HCT116 (cell line): ENCODE measurements at regions not wholly inside any gene's neighbourhood (a gene's known extent, or its start where the extent isn't known, plus 50 kb on each side); places are given as distances from the start of the nearest gene placed in this dataset.

Source experiments
- ATAC-seq: fragments of 200-7000 bp; cut with Tn5 transposase; 2 replicates; pipeline ENCODE4 v1.9.1; 2020; ENCODE audit warnings: mild to moderate bottlenecking, moderate library complexity
- BruUV-seq: library from RNA; stranded (reverse); fragments of 400-500 nt; replicated peaks from 2 replicates; lab custom pipeline; 2021; lab: Mats Ljungman, UMichigan
- CTCF ChIA-PET: fragments of 300-600 bp; sonication (Branson Sonifier 250); formaldehyde crosslinking; loops from one replicate; lab custom pipeline; 2021; ENCODE audit warnings: antibody characterized with exemption; lab: Charles Lee
- POLR2A ChIA-PET: fragments of 300-600, 350-600 bp; sonication (Branson Sonifier 250); formaldehyde crosslinking; loops from one replicate; lab custom pipeline; 2021; ENCODE audit warnings: antibody characterized with exemption; lab: Charles Lee
- RAD21 ChIA-PET, 2 experiments: fragments of 300-600 bp; sonication (Branson Sonifier 250); formaldehyde crosslinking; loops; one replicate each; lab custom pipeline; 2023; ENCODE audit warnings: low total read pairs in 2 of 2; ENCODE audit not compliant: uncharacterized antibody in 2 of 2, unreplicated experiment in 2 of 2, low non-redundant PET in 1 of 2; lab: Charles Lee
- DNase-seq: peaks from one replicate; pipeline ENCODE4 v3.0.0-alpha.2; 2010; ENCODE audit warnings: low read depth, low spot score
- H2AFZ ChIP-seq: fragments of 200-600 bp; shearing (Covaris generic), sonication (generic); 2 replicates; pipeline ENCODE4 v1.6.1; 2017; ENCODE audit warnings: low read depth, mixed run types, mixed read lengths, antibody characterized with exemption, low read length; ENCODE audit not compliant: poor library complexity, severe bottlenecking
- H3K27ac ChIP-seq: 2 replicates; pipeline ENCODE4 v1.5.1; 2012; ENCODE audit warnings: low read depth, low read length
- H3K27me3 ChIP-seq: fragments of 200-600 bp; sonication (generic); 2 replicates; pipeline ENCODE4 v1.6.1; 2016; ENCODE audit warnings: mixed run types, low read length, mixed read lengths; ENCODE audit not compliant: insufficient read depth
- H3K36me3 ChIP-seq, 2 experiments: fragments of 200-500 bp in 1 of 2; fragments of 200-600 bp in 1 of 2; sonication (Bioruptor generic) in 1 of 2; sonication (generic) in 1 of 2; 2 replicates each; pipeline versions ENCODE4 v1.5.1 to v1.6.1; 2014 to 2016; ENCODE audit warnings: low read length in 2 of 2, inconsistent platforms in 1 of 2, mixed read lengths in 1 of 2, mixed run types in 1 of 2; ENCODE audit not compliant: insufficient read depth in 2 of 2, control insufficient read depth in 1 of 2
- H3K4me1 ChIP-seq, 2 experiments: fragments of 200-600 bp in 1 of 2; sonication (generic) in 1 of 2; 2 replicates each; pipeline versions ENCODE4 v1.5.1 to v1.6.1; 2012 to 2017; ENCODE audit warnings: low read length in 2 of 2, inconsistent platforms in 1 of 2, mild to moderate bottlenecking in 1 of 2, mixed read lengths in 1 of 2, mixed run types in 1 of 2, moderate library complexity in 1 of 2; ENCODE audit not compliant: insufficient read depth in 2 of 2, control insufficient read depth in 1 of 2
- H3K4me2 ChIP-seq: fragments of 200-600 bp; sonication (generic); 2 replicates; pipeline ENCODE4 v1.6.1; 2017; ENCODE audit warnings: mixed run types, low read length, mixed read lengths
- H3K4me3 ChIP-seq, 2 experiments: fragments of 200-600 bp in 1 of 2; sonication (generic) in 1 of 2; replicated peaks in 1 of 2; 2 replicates each; pipeline ENCODE4 v1.5.1; 2011 to 2016; ENCODE audit warnings: low read length in 2 of 2, control low read depth in 1 of 2, low read depth in 1 of 2, mild to moderate bottlenecking in 1 of 2, mixed read lengths in 1 of 2, mixed run types in 1 of 2
- H3K79me2 ChIP-seq: fragments of 200-600 bp; sonication (generic); 2 replicates; pipeline ENCODE4 v1.6.1; 2017; ENCODE audit warnings: mild to moderate bottlenecking, mixed run types, low read length, moderate library complexity, mixed read lengths; ENCODE audit not compliant: insufficient read depth
- H3K9ac ChIP-seq: fragments of 200-600 bp; sonication (generic); 2 replicates; pipeline ENCODE4 v1.6.1; 2016; ENCODE audit warnings: low read length, mixed read lengths
- H3K9me2 ChIP-seq: fragments of 200-600 bp; sonication (generic), shearing (Covaris generic); 2 replicates; pipeline ENCODE4 v1.6.1; 2017; ENCODE audit warnings: mixed run types, mild to moderate bottlenecking, moderate library complexity; ENCODE audit not compliant: insufficient read depth
- H3K9me3 ChIP-seq, 2 experiments: fragments of 200-500 bp in 1 of 2; fragments of 200-600 bp in 1 of 2; sonication (Bioruptor generic) in 1 of 2; sonication (generic) in 1 of 2; 2 replicates each; pipeline ENCODE4 v1.6.1; 2014 to 2017; ENCODE audit warnings: low read length in 2 of 2, mixed read lengths in 2 of 2, inconsistent platforms in 1 of 2, low read depth in 1 of 2, mild to moderate bottlenecking in 1 of 2, mixed run types in 1 of 2, moderate library complexity in 1 of 2; ENCODE audit not compliant: control insufficient read depth in 1 of 2, insufficient read depth in 1 of 2
- H4K20me1 ChIP-seq: fragments of 200-600 bp; sonication (generic), shearing (Covaris generic); 2 replicates; pipeline ENCODE4 v1.6.1; 2017; ENCODE audit warnings: mixed run types, mild to moderate bottlenecking, moderate library complexity; ENCODE audit not compliant: insufficient read depth
- ATF3 ChIP-seq: IDR thresholded peaks from 2 replicates; pipeline ENCODE4 v1.6.1; 2012
- CBX3 ChIP-seq: IDR thresholded peaks from 2 replicates; pipeline ENCODE4 v1.6.1; 2012; ENCODE audit warnings: low read depth
- CTCF ChIP-seq, 3 experiments: fragments of 200-600 bp in 1 of 3; sonication (generic) in 1 of 3; IDR thresholded peaks in 2 of 3; conservative IDR thresholded peaks in 1 of 3; 2 replicates each; pipeline ENCODE4 v1.5.1; 2012 to 2017; ENCODE audit warnings: low read depth in 2 of 3, low read length in 2 of 3, antibody characterized with exemption in 1 of 3, borderline replicate concordance in 1 of 3, control low read depth in 1 of 3, mild to moderate bottlenecking in 1 of 3, mixed read lengths in 1 of 3, mixed run types in 1 of 3, moderate library complexity in 1 of 3; ENCODE audit not compliant: insufficient read depth in 1 of 3
- EGR1 ChIP-seq: IDR thresholded peaks from 2 replicates; pipeline ENCODE4 v1.6.1; 2012; ENCODE audit warnings: low read depth
- ELF1 ChIP-seq: IDR thresholded peaks from 2 replicates; pipeline ENCODE4 v1.6.1; 2012; ENCODE audit warnings: low read depth, borderline replicate concordance
- EZH2 ChIP-seq: fragments of 200-600 bp; sonication (generic); IDR thresholded peaks from 2 replicates; pipeline ENCODE4 v1.6.1; 2017; ENCODE audit warnings: antibody characterized with exemption, mixed run types
- FOSL1 ChIP-seq: IDR thresholded peaks from 2 replicates; pipeline ENCODE4 v1.6.1; 2012; ENCODE audit warnings: low read depth
- MAX ChIP-seq: IDR thresholded peaks from 2 replicates; pipeline ENCODE4 v1.6.1; 2012
- POLR2A ChIP-seq: IDR thresholded peaks from 2 replicates; pipeline ENCODE4 v1.7.0; 2011; ENCODE audit warnings: borderline replicate concordance; ENCODE audit not compliant: insufficient read depth, insufficient read length; ENCODE audit errors: extremely low read depth
- POLR2AphosphoS5 ChIP-seq: IDR thresholded peaks from 2 replicates; pipeline ENCODE4 v1.6.1; 2011; ENCODE audit warnings: mild to moderate bottlenecking, low read depth, low read length, moderate library complexity
- RAD21 ChIP-seq: IDR thresholded peaks from 2 replicates; pipeline ENCODE4 v1.6.1; 2012; ENCODE audit warnings: low read depth, mild to moderate bottlenecking
- REST ChIP-seq: IDR thresholded peaks from 2 replicates; pipeline ENCODE4 v1.6.1; 2012; ENCODE audit warnings: low read depth
- SIN3A ChIP-seq: IDR thresholded peaks from 2 replicates; pipeline ENCODE4 v1.6.1; 2012; ENCODE audit warnings: low read depth
- SP1 ChIP-seq: IDR thresholded peaks from 2 replicates; pipeline ENCODE4 v1.6.1; 2012; ENCODE audit warnings: low read depth
- SRF ChIP-seq: IDR thresholded peaks from 2 replicates; pipeline ENCODE4 v1.6.1; 2012; ENCODE audit warnings: low read depth
- TCF7L2 ChIP-seq: IDR thresholded peaks from 2 replicates; pipeline ENCODE4 v1.7.0; 2011; ENCODE audit warnings: borderline replicate concordance, inconsistent platforms; ENCODE audit not compliant: insufficient read depth, insufficient read length; ENCODE audit errors: extremely low read depth
- ZFX ChIP-seq: fragments of 450-650 bp; IDR thresholded peaks from 2 replicates; pipeline ENCODE4 v1.6.1; 2017
- ZNF274 ChIP-seq: fragments of 200-500 bp; sonication (Bioruptor generic); IDR thresholded peaks from 2 replicates; pipeline ENCODE4 v1.6.1; 2014; ENCODE audit warnings: mild to moderate bottlenecking, low read depth, low read length, inconsistent platforms
- intact Hi-C: fragments of 100-400 bp; cut with micrococcal nuclease; formaldehyde crosslinking; loops from 2 replicates; pipeline ENCODE4 v1.10.0; 2022

GRCh38 chr4:124514588-124514987 lies 197.9 kb downstream of the ANKRD50 start:
- DNase-seq, result no peak
- no peak overlapping the region for H3K27ac ChIP-seq
- intact Hi-C loops, result no loop called here
- TF ChIP-seq SIN3A (no peak), SRF (no peak), SP1 (no peak), ATF3 (no peak), EZH2 (no peak), EGR1 (no peak), TCF7L2 (no peak), POLR2A (no peak), MAX (no peak), FOSL1 (no peak), RAD21 (no peak), CTCF (IDR thresholded peaks at IDR 0.05 in 2 of 3, conservative IDR thresholded peaks at IDR 0.05 in 1 of 3; ENCODE audit: borderline replicate concordance in 1 of 3, insufficient read depth in 1 of 3, low read depth in 2 of 3, low read length in 2 of 3) (no peak), CBX3 (no peak), ZNF274 (no peak), ZFX (no peak), REST (no peak), ELF1 (no peak), POLR2AphosphoS5 (no peak)
- no peaks in the 10 kb centered on the region for H4K20me1 ChIP-seq
- H3K4me2 ChIP-seq, result no peak overlapping the region
- no peaks in the 10 kb centered on the region for H3K9me2 ChIP-seq
- no peak overlapping the region for H3K4me3 ChIP-seq
- H3K4me1 ChIP-seq, result no peaks in the 10 kb centered on the region
- no peaks in the 10 kb centered on the region for H3K36me3 ChIP-seq
- H2AFZ ChIP-seq, result no peak overlapping the region
- no peak overlapping the region for H3K9ac ChIP-seq
- H3K27me3 ChIP-seq, result no peaks in the 10 kb centered on the region
- RAD21 ChIA-PET, result no interaction called here
- no TSS peak for BruUV-seq
- ATAC-seq, result no peak
- H3K9me3 ChIP-seq, result no peaks in the 10 kb centered on the region
- H3K79me2 ChIP-seq, result no peaks in the 10 kb centered on the region
- POLR2A ChIA-PET, result no interaction called here
- CTCF ChIA-PET, result no interaction called here
